SK-N-MC (cell line): ENCODE measurements at regions not wholly inside any gene's neighbourhood (a gene's known extent, or its start where the extent isn't known, plus 50 kb on each side); places are given as distances from the start of the nearest gene placed in this dataset.

Experiments used
- EZH2 ChIP-seq: fragments of 200-600 bp; sonication (generic); IDR thresholded peaks from one replicate; pipeline ENCODE4 v1.6.1; 2017; ENCODE audit warnings: antibody characterized with exemption
- POLR2AphosphoS5 ChIP-seq: IDR thresholded peaks from 2 replicates; pipeline ENCODE4 v1.6.1; 2012; ENCODE audit warnings: mild to moderate bottlenecking, low read depth, low read length, borderline replicate concordance

- TF ChIP-seq EZH2 (no peak), POLR2AphosphoS5 (no peak)
These were observed 375.7 kb upstream of the DAB1 start for GRCh38 chr1:57799490-57800115.
